ENCODE measurements at regions not wholly inside any gene's neighbourhood (a gene's known extent, or its start where the extent isn't known, plus 50 kb on each side); places are given as distances from the start of the nearest gene placed in this dataset.

DNA sequence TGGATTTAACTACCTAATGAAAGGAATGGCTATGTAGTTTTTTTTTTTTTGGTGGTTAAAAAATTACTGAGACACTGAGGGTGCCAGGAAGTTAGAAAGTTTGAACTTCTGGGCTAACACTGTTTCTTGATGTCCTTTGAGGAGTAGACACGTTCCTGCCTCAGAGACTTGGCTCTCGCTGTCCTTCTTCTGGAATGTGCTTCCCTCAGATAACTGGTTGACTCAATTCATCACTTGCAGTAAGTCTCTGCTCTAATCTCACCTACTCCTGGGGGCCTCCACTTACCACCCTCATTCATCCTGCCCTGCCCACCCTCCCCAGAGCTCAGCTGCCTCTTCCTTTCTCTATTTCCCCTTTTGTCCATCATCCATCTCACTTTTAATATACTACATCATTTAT, 167.0 kb downstream of the YTHDC2 start:
- no peaks in the 10 kb centered on the region for H3K9me3 ChIP-seq (ENCODE audit: low read length)
- no peak overlapping the region for H3K4me3 ChIP-seq (ENCODE audit: low read depth, low read length, poor library complexity, severe bottlenecking)
- H2AFZ ChIP-seq (ENCODE audit: low read length): no peak overlapping the region
- H3K79me2 ChIP-seq (ENCODE audit: insufficient read depth, low read length): no peaks in the 10 kb centered on the region
- no peaks in the 10 kb centered on the region for H3K9me2 ChIP-seq (ENCODE audit: low read depth, low read length)
- H3K27ac ChIP-seq (ENCODE audit: low read depth, low read length, poor library complexity, severe bottlenecking): no peak overlapping the region
- H3K27me3 ChIP-seq (ENCODE audit: insufficient read depth, low read length): no peaks in the 10 kb centered on the region
- no peaks in the 10 kb centered on the region for H3K4me1 ChIP-seq (ENCODE audit: insufficient read depth, low read length, severe bottlenecking)
- no peaks in the 10 kb centered on the region for H4K20me1 ChIP-seq (ENCODE audit: insufficient read depth, low read length)
- TF ChIP-seq, protein P1, sequence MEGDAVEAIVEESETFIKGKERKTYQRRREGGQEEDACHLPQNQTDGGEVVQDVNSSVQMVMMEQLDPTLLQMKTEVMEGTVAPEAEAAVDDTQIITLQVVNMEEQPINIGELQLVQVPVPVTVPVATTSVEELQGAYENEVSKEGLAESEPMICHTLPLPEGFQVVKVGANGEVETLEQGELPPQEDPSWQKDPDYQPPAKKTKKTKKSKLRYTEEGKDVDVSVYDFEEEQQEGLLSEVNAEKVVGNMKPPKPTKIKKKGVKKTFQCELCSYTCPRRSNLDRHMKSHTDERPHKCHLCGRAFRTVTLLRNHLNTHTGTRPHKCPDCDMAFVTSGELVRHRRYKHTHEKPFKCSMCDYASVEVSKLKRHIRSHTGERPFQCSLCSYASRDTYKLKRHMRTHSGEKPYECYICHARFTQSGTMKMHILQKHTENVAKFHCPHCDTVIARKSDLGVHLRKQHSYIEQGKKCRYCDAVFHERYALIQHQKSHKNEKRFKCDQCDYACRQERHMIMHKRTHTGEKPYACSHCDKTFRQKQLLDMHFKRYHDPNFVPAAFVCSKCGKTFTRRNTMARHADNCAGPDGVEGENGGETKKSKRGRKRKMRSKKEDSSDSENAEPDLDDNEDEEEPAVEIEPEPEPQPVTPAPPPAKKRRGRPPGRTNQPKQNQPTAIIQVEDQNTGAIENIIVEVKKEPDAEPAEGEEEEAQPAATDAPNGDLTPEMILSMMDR (IDR thresholded peaks at IDR 0.05; ENCODE audit: low read length): no peak
- no peak for TF ChIP-seq EZH2 (IDR thresholded peaks at IDR 0.05; ENCODE audit: borderline replicate concordance, low read length)
- H3F3A ChIP-seq (ENCODE audit: insufficient read depth, low read length): no peaks in the 10 kb centered on the region
- H3K9ac ChIP-seq (ENCODE audit: low read length): no peak overlapping the region
- H3K36me3 ChIP-seq (ENCODE audit: insufficient read depth, low read length): no peaks in the 10 kb centered on the region
- no peak overlapping the region for H3K4me2 ChIP-seq (ENCODE audit: low read length)

DNA sequence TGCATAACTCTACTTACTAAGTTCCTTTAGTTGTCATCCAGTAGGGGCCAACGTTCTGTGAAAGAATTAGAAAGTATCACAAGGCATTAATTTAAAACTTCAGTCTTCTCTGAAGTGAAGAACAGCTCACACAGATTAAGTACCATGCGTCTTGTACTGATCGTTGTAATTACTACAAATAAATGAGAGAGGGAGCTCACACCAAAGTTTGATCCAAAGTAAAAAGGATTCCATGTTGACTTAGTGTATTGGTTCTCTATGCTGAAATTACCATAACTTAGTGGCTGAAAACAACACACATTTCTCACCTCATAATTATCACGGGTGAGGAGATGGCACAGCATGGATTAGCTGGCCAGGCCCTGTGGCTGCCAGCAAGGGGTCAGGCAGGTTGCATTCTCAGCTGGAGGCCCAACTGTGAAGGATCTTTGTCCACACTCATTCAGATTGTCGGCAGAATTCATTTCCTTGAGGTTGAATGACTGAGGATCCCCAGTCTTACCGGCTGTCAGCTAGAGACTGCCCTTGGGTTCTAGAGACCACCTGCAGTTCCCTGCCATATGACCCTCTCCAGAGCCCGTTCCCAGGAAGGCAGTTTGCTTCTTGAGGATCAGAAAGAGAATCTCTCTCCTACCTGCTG, 169.1 kb downstream of the YTHDC2 start:
- Histone ChIP-seq H4K20me1 (ENCODE audit: insufficient read depth, low read length) (no peaks in the 10 kb centered on the region), H3K4me1 (ENCODE audit: insufficient read depth, low read length, severe bottlenecking) (no peaks in the 10 kb centered on the region), H3K27me3 (ENCODE audit: insufficient read depth, low read length) (no peaks in the 10 kb centered on the region), H3K36me3 (ENCODE audit: insufficient read depth, low read length) (no peaks in the 10 kb centered on the region), H3K4me2 (ENCODE audit: low read length) (no peak overlapping the region), H3F3A (ENCODE audit: insufficient read depth, low read length) (no peaks in the 10 kb centered on the region), H2AFZ (ENCODE audit: low read length) (no peak overlapping the region), H3K27ac (ENCODE audit: low read depth, low read length, poor library complexity, severe bottlenecking) (no peak overlapping the region), H3K4me3 (ENCODE audit: low read depth, low read length, poor library complexity, severe bottlenecking) (no peak overlapping the region), H3K79me2 (ENCODE audit: insufficient read depth, low read length) (no peaks in the 10 kb centered on the region), H3K9ac (ENCODE audit: low read length) (no peak overlapping the region), H3K9me3 (ENCODE audit: low read length) (no peaks in the 10 kb centered on the region), H3K9me2 (ENCODE audit: low read depth, low read length) (no peaks in the 10 kb centered on the region)
- TF ChIP-seq, protein P1 (IDR thresholded peaks at IDR 0.05; ENCODE audit: low read length): 0 out of 2 replicates have a peak, but pooled peaks have one; percentile 15
- no peak for TF ChIP-seq EZH2 (IDR thresholded peaks at IDR 0.05; ENCODE audit: borderline replicate concordance, low read length)

DNA sequence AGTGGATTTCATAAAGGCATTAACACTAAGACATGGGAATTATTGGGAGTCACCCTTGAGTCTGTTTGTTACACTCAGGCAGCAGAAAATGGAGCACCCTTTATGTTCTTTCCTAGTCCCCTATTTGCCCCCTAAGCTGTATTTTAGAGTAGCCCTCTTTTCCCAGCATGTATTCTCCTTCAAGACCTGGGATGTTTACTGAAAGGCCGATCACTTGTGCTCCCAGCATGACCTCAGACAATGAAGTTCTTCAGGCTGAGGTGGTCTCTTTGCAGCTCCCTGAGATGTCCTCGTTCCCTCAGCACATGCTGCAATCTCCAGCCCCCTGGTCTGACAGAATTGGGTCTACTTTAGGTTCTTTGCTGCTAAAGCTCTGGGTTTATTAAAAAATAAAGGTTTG, 169.7 kb downstream of the YTHDC2 start:
- Histone ChIP-seq H3K27me3 (ENCODE audit: insufficient read depth, low read length) (no peaks in the 10 kb centered on the region), H3K9me3 (ENCODE audit: low read length) (no peaks in the 10 kb centered on the region), H3K4me1 (ENCODE audit: insufficient read depth, low read length, severe bottlenecking) (no peaks in the 10 kb centered on the region), H4K20me1 (ENCODE audit: insufficient read depth, low read length) (no peaks in the 10 kb centered on the region), H2AFZ (ENCODE audit: low read length) (no peak overlapping the region), H3K36me3 (ENCODE audit: insufficient read depth, low read length) (no peaks in the 10 kb centered on the region), H3K9ac (ENCODE audit: low read length) (no peak overlapping the region), H3K9me2 (ENCODE audit: low read depth, low read length) (no peaks in the 10 kb centered on the region), H3K79me2 (ENCODE audit: insufficient read depth, low read length) (no peaks in the 10 kb centered on the region), H3K27ac (ENCODE audit: low read depth, low read length, poor library complexity, severe bottlenecking) (no peak overlapping the region), H3K4me2 (ENCODE audit: low read length) (no peak overlapping the region), H3K4me3 (ENCODE audit: low read depth, low read length, poor library complexity, severe bottlenecking) (no peak overlapping the region), H3F3A (ENCODE audit: insufficient read depth, low read length) (no peaks in the 10 kb centered on the region)
- no peak for TF ChIP-seq EZH2 (IDR thresholded peaks at IDR 0.05; ENCODE audit: borderline replicate concordance, low read length)
- TF ChIP-seq, protein P1 (IDR thresholded peaks at IDR 0.05; ENCODE audit: low read length): no peak
